PFSK-1 (cell line): ENCODE measurements at regions not wholly inside any gene's neighbourhood (a gene's known extent, or its start where the extent isn't known, plus 50 kb on each side); places are given as distances from the start of the nearest gene placed in this dataset.

ENCODE experiments used
- POLR2AphosphoS5 ChIP-seq: IDR thresholded peaks from 2 replicates; pipeline ENCODE4 v1.6.1; 2012; ENCODE audit warnings: low read depth, mild to moderate bottlenecking, control low read depth, low read length, moderate library complexity
- TAF1 ChIP-seq: IDR thresholded peaks from 2 replicates; pipeline ENCODE4 v1.6.1; 2012; ENCODE audit warnings: low read length, control low read depth, borderline replicate concordance; ENCODE audit not compliant: insufficient read depth
- TF ChIP-seq, protein P1 (sequence below), 2 experiments: IDR thresholded peaks; 2 replicates each; pipeline versions ENCODE4 v1.6.1 to v1.8.0; 2011 to 2012; ENCODE audit warnings: low read depth in 2 of 2, low read length in 2 of 2, control low read depth in 1 of 2, inconsistent platforms in 1 of 2, mild to moderate bottlenecking in 1 of 2, moderate library complexity in 1 of 2; ENCODE audit not compliant: insufficient read depth in 1 of 2

DNA sequence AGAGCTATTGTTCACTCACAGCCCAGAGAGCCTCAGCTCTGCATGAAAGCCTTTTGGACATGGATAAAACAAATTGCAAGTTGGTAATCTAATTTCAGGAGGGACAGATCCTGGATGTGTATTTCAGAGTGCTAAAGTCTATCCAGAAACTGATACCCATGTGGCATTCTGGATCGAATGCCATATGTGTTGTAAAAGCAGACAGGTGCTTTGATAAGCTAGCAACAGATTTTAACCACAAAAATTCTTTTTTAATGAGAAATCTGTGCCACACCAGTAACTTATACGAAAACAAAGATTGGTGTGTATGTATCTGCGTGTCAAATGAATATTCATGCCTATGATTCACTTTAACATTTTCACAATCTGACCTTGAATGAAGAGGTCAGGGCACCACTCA, 936.6 kb upstream of the MAP3K7 start:
- TF ChIP-seq POLR2AphosphoS5 (no peak), TAF1 (no peak)
- TF ChIP-seq, protein P1, sequence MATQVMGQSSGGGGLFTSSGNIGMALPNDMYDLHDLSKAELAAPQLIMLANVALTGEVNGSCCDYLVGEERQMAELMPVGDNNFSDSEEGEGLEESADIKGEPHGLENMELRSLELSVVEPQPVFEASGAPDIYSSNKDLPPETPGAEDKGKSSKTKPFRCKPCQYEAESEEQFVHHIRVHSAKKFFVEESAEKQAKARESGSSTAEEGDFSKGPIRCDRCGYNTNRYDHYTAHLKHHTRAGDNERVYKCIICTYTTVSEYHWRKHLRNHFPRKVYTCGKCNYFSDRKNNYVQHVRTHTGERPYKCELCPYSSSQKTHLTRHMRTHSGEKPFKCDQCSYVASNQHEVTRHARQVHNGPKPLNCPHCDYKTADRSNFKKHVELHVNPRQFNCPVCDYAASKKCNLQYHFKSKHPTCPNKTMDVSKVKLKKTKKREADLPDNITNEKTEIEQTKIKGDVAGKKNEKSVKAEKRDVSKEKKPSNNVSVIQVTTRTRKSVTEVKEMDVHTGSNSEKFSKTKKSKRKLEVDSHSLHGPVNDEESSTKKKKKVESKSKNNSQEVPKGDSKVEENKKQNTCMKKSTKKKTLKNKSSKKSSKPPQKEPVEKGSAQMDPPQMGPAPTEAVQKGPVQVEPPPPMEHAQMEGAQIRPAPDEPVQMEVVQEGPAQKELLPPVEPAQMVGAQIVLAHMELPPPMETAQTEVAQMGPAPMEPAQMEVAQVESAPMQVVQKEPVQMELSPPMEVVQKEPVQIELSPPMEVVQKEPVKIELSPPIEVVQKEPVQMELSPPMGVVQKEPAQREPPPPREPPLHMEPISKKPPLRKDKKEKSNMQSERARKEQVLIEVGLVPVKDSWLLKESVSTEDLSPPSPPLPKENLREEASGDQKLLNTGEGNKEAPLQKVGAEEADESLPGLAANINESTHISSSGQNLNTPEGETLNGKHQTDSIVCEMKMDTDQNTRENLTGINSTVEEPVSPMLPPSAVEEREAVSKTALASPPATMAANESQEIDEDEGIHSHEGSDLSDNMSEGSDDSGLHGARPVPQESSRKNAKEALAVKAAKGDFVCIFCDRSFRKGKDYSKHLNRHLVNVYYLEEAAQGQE (IDR thresholded peaks at IDR 0.05; ENCODE audit: insufficient read depth in 1 of 2, low read depth in 2 of 2, low read length in 2 of 2), result no peak
